Endothelial cell of umbilical vein (primary cell): ENCODE measurements at regions not wholly inside any gene's neighbourhood (a gene's known extent, or its start where the extent isn't known, plus 50 kb on each side); places are given as distances from the start of the nearest gene placed in this dataset.

ENCODE experiments used
- BruUV-seq: library from RNA; stranded (reverse); fragments of 400-500 nt; replicated peaks from 2 replicates; lab custom pipeline; 2021; lab: Mats Ljungman, UMichigan
- CTCF ChIA-PET: fragments of 300-600, 350-600 bp; sonication (Branson Sonifier 250); formaldehyde crosslinking; loops from one replicate; lab custom pipeline; 2021; ENCODE audit warnings: antibody characterized with exemption, inconsistent platforms; lab: Charles Lee
- POLR2A ChIA-PET: fragments of 300-600, 350-600 bp; sonication (Branson Sonifier 250); formaldehyde crosslinking; loops from one replicate; lab custom pipeline; 2021; ENCODE audit warnings: antibody characterized with exemption, inconsistent platforms; lab: Charles Lee
- DNase-seq: peaks from one replicate; pipeline ENCODE4 v3.0.0-alpha.2; 2011; ENCODE audit warnings: low read depth, low spot score
- FAIRE-seq: peaks from 2 replicates; lab custom pipeline; 2011; peaks lifted over from hg19 to GRCh38; lab: Jason Lieb, UNC
- H2AFZ ChIP-seq: 2 replicates; pipeline ENCODE4 v1.6.0; 2012; ENCODE audit warnings: low read depth, low read length, control low read depth, inconsistent platforms
- H3K27ac ChIP-seq: 2 replicates; pipeline ENCODE4 v1.5.1; 2011; ENCODE audit warnings: low read depth, mild to moderate bottlenecking, control low read depth, low read length, moderate library complexity; ENCODE audit not compliant: insufficient read depth
- H3K27me3 ChIP-seq, 2 experiments: 2 replicates each; pipeline versions ENCODE4 v1.6.0 to v1.6.1; 2011; ENCODE audit warnings: low read length in 2 of 2, mixed read lengths in 1 of 2; ENCODE audit not compliant: control insufficient read depth in 2 of 2, insufficient read depth in 2 of 2
- H3K36me3 ChIP-seq, 2 experiments: 2 replicates in 1 of 2; 3 replicates in 1 of 2; pipeline ENCODE4 v1.5.1; 2011; ENCODE audit warnings: low read length in 2 of 2, mild to moderate bottlenecking in 1 of 2, moderate library complexity in 1 of 2; ENCODE audit not compliant: control insufficient read depth in 2 of 2, insufficient read depth in 2 of 2; ENCODE audit errors: extremely low read depth in 1 of 2
- H3K4me1 ChIP-seq: 3 replicates; pipeline ENCODE4 v1.5.1; 2011; ENCODE audit warnings: mild to moderate bottlenecking, low read length; ENCODE audit not compliant: control insufficient read depth, insufficient read depth; ENCODE audit errors: extremely low read depth
- H3K4me2 ChIP-seq: 2 replicates; pipeline ENCODE4 v1.6.1; 2011; ENCODE audit warnings: low read length, control low read depth, mixed read lengths; ENCODE audit not compliant: insufficient read depth
- H3K4me3 ChIP-seq, 3 experiments: fragments of 200-600 bp in 1 of 3; sonication (generic), shearing (Covaris generic) in 1 of 3; replicated peaks in 1 of 3; 2 replicates each; pipeline ENCODE4 v1.5.1; 2011 to 2016; ENCODE audit warnings: control low read depth in 3 of 3, low read length in 3 of 3, mild to moderate bottlenecking in 2 of 3, inconsistent platforms in 1 of 3, low read depth in 1 of 3, moderate library complexity in 1 of 3; ENCODE audit not compliant: insufficient read depth in 1 of 3
- H3K79me2 ChIP-seq: 2 replicates; pipeline ENCODE4 v1.6.0; 2012; ENCODE audit warnings: low read length, inconsistent platforms; ENCODE audit not compliant: control insufficient read depth, insufficient read depth
- H3K9ac ChIP-seq: replicated peaks from 2 replicates; pipeline ENCODE3; 2011; ENCODE audit warnings: low read length, control low read depth; ENCODE audit not compliant: insufficient read depth; ENCODE audit errors: extremely low read depth
- H3K9me1 ChIP-seq: replicated peaks from 3 replicates; pipeline ENCODE4 v1.6.0; 2011; ENCODE audit warnings: mild to moderate bottlenecking, low read length; ENCODE audit not compliant: control insufficient read depth, insufficient read depth; ENCODE audit errors: extremely low read depth
- H3K9me3 ChIP-seq: replicated peaks from 2 replicates; pipeline ENCODE4 v1.5.1; 2012; ENCODE audit warnings: low read length, inconsistent platforms; ENCODE audit not compliant: control insufficient read depth, insufficient read depth
- H4K20me1 ChIP-seq: replicated peaks from 2 replicates; pipeline ENCODE3; 2011; ENCODE audit warnings: mild to moderate bottlenecking, low read length; ENCODE audit not compliant: control insufficient read depth, insufficient read depth; ENCODE audit errors: extremely low read depth
- CTCF ChIP-seq, 2 donors: IDR thresholded peaks; 1 replicate in 1 of 2; 2 replicates in 1 of 2; pipeline ENCODE4 v1.5.1; 2011; ENCODE audit warnings: low read length in 2 of 2, mild to moderate bottlenecking in 2 of 2, moderate library complexity in 2 of 2, control low read depth in 1 of 2, inconsistent platforms in 1 of 2, low read depth in 1 of 2; ENCODE audit not compliant: insufficient read depth in 1 of 2; ENCODE audit errors: extremely low read depth in 1 of 2
- EZH2 ChIP-seq: IDR thresholded peaks from 2 replicates; pipeline ENCODE4 v1.6.1; 2012; ENCODE audit warnings: borderline replicate concordance, low read depth, mild to moderate bottlenecking, moderate library complexity, low read length, inconsistent platforms; ENCODE audit not compliant: severe bottlenecking
- FOS ChIP-seq: IDR thresholded peaks from 2 replicates; pipeline ENCODE4 v1.6.1; 2011; ENCODE audit warnings: mild to moderate bottlenecking, low read length, moderate library complexity, borderline replicate concordance; ENCODE audit not compliant: insufficient read depth
- GATA2 ChIP-seq: IDR thresholded peaks from 2 replicates; pipeline ENCODE4 v1.7.0; 2011; ENCODE audit warnings: low read depth, mild to moderate bottlenecking, moderate library complexity, mixed read lengths, low read length; ENCODE audit not compliant: insufficient read length, insufficient read depth
- JUN ChIP-seq: IDR thresholded peaks from 2 replicates; pipeline ENCODE4 v1.6.1; 2011; ENCODE audit warnings: borderline replicate concordance, low read depth; ENCODE audit not compliant: insufficient read length, insufficient read depth
- MAX ChIP-seq: IDR thresholded peaks from 2 replicates; pipeline ENCODE4 v1.6.1; 2011; ENCODE audit not compliant: insufficient read depth, insufficient read length
- MYC ChIP-seq: IDR thresholded peaks from one replicate; pipeline ENCODE4 v1.6.1; 2011; ENCODE audit warnings: mild to moderate bottlenecking, low read depth, low read length
- POLR2A ChIP-seq: IDR thresholded peaks from 2 replicates; pipeline ENCODE4 v1.6.1; 2012; ENCODE audit warnings: low read depth, mild to moderate bottlenecking, control low read depth, low read length
- POLR2AphosphoS5 ChIP-seq: IDR thresholded peaks from 2 replicates; pipeline ENCODE4 v1.6.1; 2012; ENCODE audit warnings: low read depth, mild to moderate bottlenecking, control low read depth, low read length, moderate library complexity; ENCODE audit not compliant: insufficient read depth
- dilution Hi-C: fragments of 300-500 bp; cut with MboI; formaldehyde crosslinking; loops from one replicate; pipeline ENCODE4 v1.15.0; 2019; ENCODE audit warnings: low sequenced_read_pairs; ENCODE audit not compliant: extremely low pct_ligation_motif_present
- intact Hi-C: fragments of 100-400 bp; cut with micrococcal nuclease; formaldehyde crosslinking; loops from one replicate; pipeline ENCODE4 v1.10.0; 2022

GRCh38 chr3:84893211-84893610, 65.6 kb upstream of the CADM2 start:
- Histone ChIP-seq H3K79me2 (no peaks in the 10 kb centered on the region), H3K4me3 (no peak overlapping the region), H3K4me1 (no peaks in the 10 kb centered on the region), H4K20me1 (no peaks in the 10 kb centered on the region), H3K27me3 (no peaks in the 10 kb centered on the region), H3K9me1 (no peaks in the 10 kb centered on the region), H3K9me3 (no peaks in the 10 kb centered on the region), H3K36me3 (no peaks in the 10 kb centered on the region), H3K4me2 (no peak overlapping the region), H3K9ac (no peak overlapping the region), H2AFZ (no peak overlapping the region), H3K27ac (no peak overlapping the region)
- CTCF ChIA-PET: no interaction called here
- dilution Hi-C loops: no loop called here
- intact Hi-C loops: no loop called here
- DNase-seq (no peak), FAIRE-seq (no peak)
- TF ChIP-seq MYC (no peak), EZH2 (no peak), JUN (no peak), POLR2A (no peak), CTCF (IDR thresholded peaks at IDR 0.05; ENCODE audit: extremely low read depth in 1 of 2, insufficient read depth in 1 of 2, low read depth in 1 of 2, low read length in 2 of 2) (no peak), FOS (no peak), MAX (no peak), GATA2 (no peak), POLR2AphosphoS5 (no peak)
- BruUV-seq: no TSS peak
- POLR2A ChIA-PET: no interaction called here
